HCT116 (cell line): ENCODE measurements at regions not wholly inside any gene's neighbourhood (a gene's known extent, or its start where the extent isn't known, plus 50 kb on each side); places are given as distances from the start of the nearest gene placed in this dataset.
A peak's percentile ranks its signal among the peaks of the same experiment; 100 is the strongest.

ENCODE experiments used
- ATAC-seq: fragments of 200-7000 bp; cut with Tn5 transposase; 2 replicates; pipeline ENCODE4 v1.9.1; 2020; ENCODE audit warnings: mild to moderate bottlenecking, moderate library complexity
- BruUV-seq: library from RNA; stranded (reverse); fragments of 400-500 nt; replicated peaks from 2 replicates; lab custom pipeline; 2021; lab: Mats Ljungman, UMichigan
- CTCF ChIA-PET: fragments of 300-600 bp; sonication (Branson Sonifier 250); formaldehyde crosslinking; loops from one replicate; lab custom pipeline; 2021; ENCODE audit warnings: antibody characterized with exemption; lab: Charles Lee
- POLR2A ChIA-PET: fragments of 300-600, 350-600 bp; sonication (Branson Sonifier 250); formaldehyde crosslinking; loops from one replicate; lab custom pipeline; 2021; ENCODE audit warnings: antibody characterized with exemption; lab: Charles Lee
- RAD21 ChIA-PET, 2 experiments: fragments of 300-600 bp; sonication (Branson Sonifier 250); formaldehyde crosslinking; loops; one replicate each; lab custom pipeline; 2023; ENCODE audit warnings: low total read pairs in 2 of 2; ENCODE audit not compliant: uncharacterized antibody in 2 of 2, unreplicated experiment in 2 of 2, low non-redundant PET in 1 of 2; lab: Charles Lee
- DNase-seq: peaks from one replicate; pipeline ENCODE4 v3.0.0-alpha.2; 2010; ENCODE audit warnings: low read depth, low spot score
- H2AFZ ChIP-seq: fragments of 200-600 bp; shearing (Covaris generic), sonication (generic); 2 replicates; pipeline ENCODE4 v1.6.1; 2017; ENCODE audit warnings: low read depth, mixed run types, mixed read lengths, antibody characterized with exemption, low read length; ENCODE audit not compliant: poor library complexity, severe bottlenecking
- H3K27ac ChIP-seq: 2 replicates; pipeline ENCODE4 v1.5.1; 2012; ENCODE audit warnings: low read depth, low read length
- H3K27me3 ChIP-seq: fragments of 200-600 bp; sonication (generic); 2 replicates; pipeline ENCODE4 v1.6.1; 2016; ENCODE audit warnings: mixed run types, low read length, mixed read lengths; ENCODE audit not compliant: insufficient read depth
- H3K36me3 ChIP-seq, 2 experiments: fragments of 200-500 bp in 1 of 2; fragments of 200-600 bp in 1 of 2; sonication (Bioruptor generic) in 1 of 2; sonication (generic) in 1 of 2; 2 replicates each; pipeline versions ENCODE4 v1.5.1 to v1.6.1; 2014 to 2016; ENCODE audit warnings: low read length in 2 of 2, inconsistent platforms in 1 of 2, mixed read lengths in 1 of 2, mixed run types in 1 of 2; ENCODE audit not compliant: insufficient read depth in 2 of 2, control insufficient read depth in 1 of 2
- H3K4me1 ChIP-seq, 2 experiments: fragments of 200-600 bp in 1 of 2; sonication (generic) in 1 of 2; 2 replicates each; pipeline versions ENCODE4 v1.5.1 to v1.6.1; 2012 to 2017; ENCODE audit warnings: low read length in 2 of 2, inconsistent platforms in 1 of 2, mild to moderate bottlenecking in 1 of 2, mixed read lengths in 1 of 2, mixed run types in 1 of 2, moderate library complexity in 1 of 2; ENCODE audit not compliant: insufficient read depth in 2 of 2, control insufficient read depth in 1 of 2
- H3K4me2 ChIP-seq: fragments of 200-600 bp; sonication (generic); 2 replicates; pipeline ENCODE4 v1.6.1; 2017; ENCODE audit warnings: mixed run types, low read length, mixed read lengths
- H3K4me3 ChIP-seq, 2 experiments: fragments of 200-600 bp in 1 of 2; sonication (generic) in 1 of 2; replicated peaks in 1 of 2; 2 replicates each; pipeline ENCODE4 v1.5.1; 2011 to 2016; ENCODE audit warnings: low read length in 2 of 2, control low read depth in 1 of 2, low read depth in 1 of 2, mild to moderate bottlenecking in 1 of 2, mixed read lengths in 1 of 2, mixed run types in 1 of 2
- H3K79me2 ChIP-seq: fragments of 200-600 bp; sonication (generic); 2 replicates; pipeline ENCODE4 v1.6.1; 2017; ENCODE audit warnings: mild to moderate bottlenecking, mixed run types, low read length, moderate library complexity, mixed read lengths; ENCODE audit not compliant: insufficient read depth
- H3K9ac ChIP-seq: fragments of 200-600 bp; sonication (generic); 2 replicates; pipeline ENCODE4 v1.6.1; 2016; ENCODE audit warnings: low read length, mixed read lengths
- H3K9me2 ChIP-seq: fragments of 200-600 bp; sonication (generic), shearing (Covaris generic); 2 replicates; pipeline ENCODE4 v1.6.1; 2017; ENCODE audit warnings: mixed run types, mild to moderate bottlenecking, moderate library complexity; ENCODE audit not compliant: insufficient read depth
- H3K9me3 ChIP-seq, 2 experiments: fragments of 200-500 bp in 1 of 2; fragments of 200-600 bp in 1 of 2; sonication (Bioruptor generic) in 1 of 2; sonication (generic) in 1 of 2; 2 replicates each; pipeline ENCODE4 v1.6.1; 2014 to 2017; ENCODE audit warnings: low read length in 2 of 2, mixed read lengths in 2 of 2, inconsistent platforms in 1 of 2, low read depth in 1 of 2, mild to moderate bottlenecking in 1 of 2, mixed run types in 1 of 2, moderate library complexity in 1 of 2; ENCODE audit not compliant: control insufficient read depth in 1 of 2, insufficient read depth in 1 of 2
- H4K20me1 ChIP-seq: fragments of 200-600 bp; sonication (generic), shearing (Covaris generic); 2 replicates; pipeline ENCODE4 v1.6.1; 2017; ENCODE audit warnings: mixed run types, mild to moderate bottlenecking, moderate library complexity; ENCODE audit not compliant: insufficient read depth
- CEBPB ChIP-seq: IDR thresholded peaks from 2 replicates; pipeline ENCODE4 v1.6.1; 2012; ENCODE audit warnings: low read depth
- ELF1 ChIP-seq: IDR thresholded peaks from 2 replicates; pipeline ENCODE4 v1.6.1; 2012; ENCODE audit warnings: low read depth, borderline replicate concordance
- EZH2 ChIP-seq: fragments of 200-600 bp; sonication (generic); IDR thresholded peaks from 2 replicates; pipeline ENCODE4 v1.6.1; 2017; ENCODE audit warnings: antibody characterized with exemption, mixed run types
- EZH2phosphoT487 ChIP-seq: fragments of 200-600 bp; IDR thresholded peaks from 2 replicates; pipeline ENCODE4 v1.6.1; 2018; ENCODE audit warnings: antibody characterized with exemption, borderline replicate concordance
- JUND ChIP-seq: IDR thresholded peaks from 2 replicates; pipeline ENCODE4 v1.6.1; 2012
- POLR2AphosphoS5 ChIP-seq: IDR thresholded peaks from 2 replicates; pipeline ENCODE4 v1.6.1; 2011; ENCODE audit warnings: mild to moderate bottlenecking, low read depth, low read length, moderate library complexity
- RAD21 ChIP-seq: IDR thresholded peaks from 2 replicates; pipeline ENCODE4 v1.6.1; 2012; ENCODE audit warnings: low read depth, mild to moderate bottlenecking
- SP1 ChIP-seq: IDR thresholded peaks from 2 replicates; pipeline ENCODE4 v1.6.1; 2012; ENCODE audit warnings: low read depth
- SRF ChIP-seq: IDR thresholded peaks from 2 replicates; pipeline ENCODE4 v1.6.1; 2012; ENCODE audit warnings: low read depth
- TCF7L2 ChIP-seq: IDR thresholded peaks from 2 replicates; pipeline ENCODE4 v1.7.0; 2011; ENCODE audit warnings: borderline replicate concordance, inconsistent platforms; ENCODE audit not compliant: insufficient read depth, insufficient read length; ENCODE audit errors: extremely low read depth
- YY1 ChIP-seq: IDR thresholded peaks from 2 replicates; pipeline ENCODE4 v1.6.1; 2011; ENCODE audit warnings: low read length, low read depth, moderate library complexity, mild to moderate bottlenecking; ENCODE audit not compliant: insufficient replicate concordance; ENCODE audit errors: extremely low read depth
- ZBTB33 ChIP-seq: IDR thresholded peaks from 2 replicates; pipeline ENCODE4 v1.6.1; 2011; ENCODE audit warnings: mild to moderate bottlenecking, low read length, moderate library complexity; ENCODE audit not compliant: insufficient replicate concordance; ENCODE audit errors: extremely low read depth
- ZFX ChIP-seq: fragments of 450-650 bp; IDR thresholded peaks from 2 replicates; pipeline ENCODE4 v1.6.1; 2017
- ZNF274 ChIP-seq: fragments of 200-500 bp; sonication (Bioruptor generic); IDR thresholded peaks from 2 replicates; pipeline ENCODE4 v1.6.1; 2014; ENCODE audit warnings: mild to moderate bottlenecking, low read depth, low read length, inconsistent platforms
- intact Hi-C: fragments of 100-400 bp; cut with micrococcal nuclease; formaldehyde crosslinking; loops from 2 replicates; pipeline ENCODE4 v1.10.0; 2022
- TF ChIP-seq, protein P1 (sequence below), 3 experiments: fragments of 200-600 bp in 1 of 3; sonication (generic) in 1 of 3; IDR thresholded peaks in 2 of 3; conservative IDR thresholded peaks in 1 of 3; 2 replicates each; pipeline ENCODE4 v1.5.1; 2012 to 2017; ENCODE audit warnings: low read depth in 2 of 3, low read length in 2 of 3, antibody characterized with exemption in 1 of 3, borderline replicate concordance in 1 of 3, control low read depth in 1 of 3, mild to moderate bottlenecking in 1 of 3, mixed read lengths in 1 of 3, mixed run types in 1 of 3, moderate library complexity in 1 of 3; ENCODE audit not compliant: insufficient read depth in 1 of 3
- TF ChIP-seq, protein P2 (sequence below): IDR thresholded peaks from 2 replicates; pipeline ENCODE4 v1.6.1; 2012
- TF ChIP-seq, protein P3 (sequence below): IDR thresholded peaks from 2 replicates; pipeline ENCODE4 v1.6.1; 2012; ENCODE audit warnings: low read depth
- TF ChIP-seq, protein P4 (sequence below): IDR thresholded peaks from 2 replicates; pipeline ENCODE4 v1.6.1; 2012

GRCh38 chrX:65034668-65035445 lies 58.6 kb upstream of the ZC4H2 start, which contains the start of gene ZC3H12B:
Gene ZC3H12B, plus strand, starts transcription at chrX:65034826.
- Histone ChIP-seq H3K9me3 (no peaks in the 10 kb centered on the region), H3K9me2 (no peaks in the 10 kb centered on the region), H3K36me3 (no peaks in the 10 kb centered on the region), H3K4me1 (peaks cover 2 to 3% of the 10 kb centered on the region in 2 experiments; a peak in 1 of 4 replicates), H3K27ac (peak within 1 kb of the TSS; percentile 52; the same call in 1 of the 2 replicates), H3K9ac (peak within 1 kb of the TSS; percentile 43), H3K79me2 (no peaks in the 10 kb centered on the region), H3K27me3 (no peaks in the 10 kb centered on the region), H2AFZ (no peak within 1 kb of the TSS), H3K4me3 (peak within 1 kb of the TSS; percentile 54 to 60), H3K4me2 (peak within 1 kb of the TSS; percentile 74), H4K20me1 (no peaks in the 10 kb centered on the region)
- DNase-seq (peak; percentile 47), ATAC-seq (peak; percentile 97)
- CTCF ChIA-PET = no interaction called here
- BruUV-seq = no TSS peak
- intact Hi-C loops = loop anchor here (5.0 to 10.0 kb wide), 2 partner anchors 58 to 500 kb away; partner anchors contain the start of genes LAS1L and ZC4H2
- POLR2A ChIA-PET = interaction anchor here (0.6 kb wide), 1 partner anchor 59 kb away, joined by 3 read pairs; the partner anchor contains the start of gene ZC4H2
- RAD21 ChIA-PET = no interaction called here
- TF ChIP-seq POLR2AphosphoS5 (peak; percentile 20; the same call in 1 of the 2 replicates), TCF7L2 (no peak), YY1 (no peak), JUND (no peak), EZH2 (no peak), SRF (no peak), EZH2phosphoT487 (no peak), ELF1 (no peak), ZFX (peak; percentile 40), CEBPB (no peak), ZNF274 (no peak), ZBTB33 (no peak), SP1 (no peak), RAD21 (no peak; the same call in 1 of the 2 replicates)
- TF ChIP-seq, protein P1, sequence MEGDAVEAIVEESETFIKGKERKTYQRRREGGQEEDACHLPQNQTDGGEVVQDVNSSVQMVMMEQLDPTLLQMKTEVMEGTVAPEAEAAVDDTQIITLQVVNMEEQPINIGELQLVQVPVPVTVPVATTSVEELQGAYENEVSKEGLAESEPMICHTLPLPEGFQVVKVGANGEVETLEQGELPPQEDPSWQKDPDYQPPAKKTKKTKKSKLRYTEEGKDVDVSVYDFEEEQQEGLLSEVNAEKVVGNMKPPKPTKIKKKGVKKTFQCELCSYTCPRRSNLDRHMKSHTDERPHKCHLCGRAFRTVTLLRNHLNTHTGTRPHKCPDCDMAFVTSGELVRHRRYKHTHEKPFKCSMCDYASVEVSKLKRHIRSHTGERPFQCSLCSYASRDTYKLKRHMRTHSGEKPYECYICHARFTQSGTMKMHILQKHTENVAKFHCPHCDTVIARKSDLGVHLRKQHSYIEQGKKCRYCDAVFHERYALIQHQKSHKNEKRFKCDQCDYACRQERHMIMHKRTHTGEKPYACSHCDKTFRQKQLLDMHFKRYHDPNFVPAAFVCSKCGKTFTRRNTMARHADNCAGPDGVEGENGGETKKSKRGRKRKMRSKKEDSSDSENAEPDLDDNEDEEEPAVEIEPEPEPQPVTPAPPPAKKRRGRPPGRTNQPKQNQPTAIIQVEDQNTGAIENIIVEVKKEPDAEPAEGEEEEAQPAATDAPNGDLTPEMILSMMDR (IDR thresholded peaks at IDR 0.05 in 2 of 3, conservative IDR thresholded peaks at IDR 0.05 in 1 of 3; ENCODE audit: borderline replicate concordance in 1 of 3, insufficient read depth in 1 of 3, low read depth in 2 of 3, low read length in 2 of 3) = peak in 2 of 3 experiments; percentile 37 to 40; a peak in 4 of 6 replicates
- TF ChIP-seq, protein P2, sequence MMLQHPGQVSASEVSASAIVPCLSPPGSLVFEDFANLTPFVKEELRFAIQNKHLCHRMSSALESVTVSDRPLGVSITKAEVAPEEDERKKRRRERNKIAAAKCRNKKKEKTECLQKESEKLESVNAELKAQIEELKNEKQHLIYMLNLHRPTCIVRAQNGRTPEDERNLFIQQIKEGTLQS = no peak
- TF ChIP-seq, protein P3, sequence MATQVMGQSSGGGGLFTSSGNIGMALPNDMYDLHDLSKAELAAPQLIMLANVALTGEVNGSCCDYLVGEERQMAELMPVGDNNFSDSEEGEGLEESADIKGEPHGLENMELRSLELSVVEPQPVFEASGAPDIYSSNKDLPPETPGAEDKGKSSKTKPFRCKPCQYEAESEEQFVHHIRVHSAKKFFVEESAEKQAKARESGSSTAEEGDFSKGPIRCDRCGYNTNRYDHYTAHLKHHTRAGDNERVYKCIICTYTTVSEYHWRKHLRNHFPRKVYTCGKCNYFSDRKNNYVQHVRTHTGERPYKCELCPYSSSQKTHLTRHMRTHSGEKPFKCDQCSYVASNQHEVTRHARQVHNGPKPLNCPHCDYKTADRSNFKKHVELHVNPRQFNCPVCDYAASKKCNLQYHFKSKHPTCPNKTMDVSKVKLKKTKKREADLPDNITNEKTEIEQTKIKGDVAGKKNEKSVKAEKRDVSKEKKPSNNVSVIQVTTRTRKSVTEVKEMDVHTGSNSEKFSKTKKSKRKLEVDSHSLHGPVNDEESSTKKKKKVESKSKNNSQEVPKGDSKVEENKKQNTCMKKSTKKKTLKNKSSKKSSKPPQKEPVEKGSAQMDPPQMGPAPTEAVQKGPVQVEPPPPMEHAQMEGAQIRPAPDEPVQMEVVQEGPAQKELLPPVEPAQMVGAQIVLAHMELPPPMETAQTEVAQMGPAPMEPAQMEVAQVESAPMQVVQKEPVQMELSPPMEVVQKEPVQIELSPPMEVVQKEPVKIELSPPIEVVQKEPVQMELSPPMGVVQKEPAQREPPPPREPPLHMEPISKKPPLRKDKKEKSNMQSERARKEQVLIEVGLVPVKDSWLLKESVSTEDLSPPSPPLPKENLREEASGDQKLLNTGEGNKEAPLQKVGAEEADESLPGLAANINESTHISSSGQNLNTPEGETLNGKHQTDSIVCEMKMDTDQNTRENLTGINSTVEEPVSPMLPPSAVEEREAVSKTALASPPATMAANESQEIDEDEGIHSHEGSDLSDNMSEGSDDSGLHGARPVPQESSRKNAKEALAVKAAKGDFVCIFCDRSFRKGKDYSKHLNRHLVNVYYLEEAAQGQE = no peak
- TF ChIP-seq, protein P4, sequence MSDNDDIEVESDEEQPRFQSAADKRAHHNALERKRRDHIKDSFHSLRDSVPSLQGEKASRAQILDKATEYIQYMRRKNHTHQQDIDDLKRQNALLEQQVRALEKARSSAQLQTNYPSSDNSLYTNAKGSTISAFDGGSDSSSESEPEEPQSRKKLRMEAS = no peak
